GM18873 (cell line): ENCODE measurements at regions not wholly inside any gene's neighbourhood (a gene's known extent, or its start where the extent isn't known, plus 50 kb on each side); places are given as distances from the start of the nearest gene placed in this dataset.

ENCODE experiments used
- ATAC-seq: cut with Tn5 transposase; IDR thresholded peaks from one replicate; pipeline ENCODE4 v1.9.1; 2021; ENCODE audit warnings: mild to moderate bottlenecking, moderate library complexity, moderate number of reproducible peaks; ENCODE audit not compliant: unreplicated experiment, low FRiP score

DNA sequence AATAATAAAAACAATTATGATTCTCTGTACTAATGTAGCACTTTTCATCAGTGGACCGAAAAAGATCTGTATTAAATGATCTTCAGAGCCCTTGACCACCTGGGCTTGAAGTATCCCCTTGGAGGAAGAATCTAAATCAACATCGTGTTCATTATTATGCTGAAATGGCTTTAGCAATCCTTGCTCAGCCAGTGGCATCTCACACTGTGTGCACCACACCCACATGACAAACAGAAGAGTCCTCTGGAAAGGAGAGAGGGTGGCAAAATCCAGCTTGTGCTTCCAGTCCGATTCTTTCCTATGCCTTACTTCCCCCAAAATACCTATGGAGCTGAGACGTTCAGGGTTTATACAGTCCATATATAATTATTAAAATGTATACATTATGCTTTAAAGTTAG is 318.5 kb upstream of the RUNX1 start:
- ATAC-seq, result no peak

DNA sequence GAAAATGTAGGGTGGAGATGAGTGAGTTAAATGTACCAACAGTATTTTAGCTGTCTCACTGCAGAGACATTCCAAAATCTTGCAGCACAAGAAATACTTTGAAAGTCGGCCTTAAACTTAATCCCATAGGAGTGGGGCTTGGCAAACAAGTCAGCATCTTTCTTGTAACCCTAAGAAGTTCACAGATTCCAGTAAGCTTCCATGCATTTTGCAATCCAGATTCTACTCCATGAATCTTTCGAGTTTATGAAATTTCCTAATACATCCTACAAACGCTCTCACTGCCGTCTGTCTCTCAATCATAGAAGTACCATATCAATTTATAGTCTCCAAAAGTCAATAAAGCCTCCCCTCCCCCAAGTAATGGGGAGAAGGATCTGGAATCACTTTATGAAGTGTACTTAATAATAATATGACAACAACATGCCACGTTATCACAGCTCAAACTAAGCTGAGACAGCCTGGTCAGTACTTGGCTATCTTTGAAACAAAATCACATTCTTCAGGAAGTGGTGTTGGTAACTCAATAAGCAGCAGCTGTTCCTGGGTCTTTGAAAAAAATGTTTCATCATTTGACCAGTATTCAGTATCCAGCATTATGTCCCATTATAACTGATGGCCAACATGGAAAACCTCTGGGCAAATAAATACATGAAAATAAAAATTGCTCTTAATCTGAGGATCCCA is 317.4 kb upstream of the RUNX1 start:
- no peak for ATAC-seq

DNA sequence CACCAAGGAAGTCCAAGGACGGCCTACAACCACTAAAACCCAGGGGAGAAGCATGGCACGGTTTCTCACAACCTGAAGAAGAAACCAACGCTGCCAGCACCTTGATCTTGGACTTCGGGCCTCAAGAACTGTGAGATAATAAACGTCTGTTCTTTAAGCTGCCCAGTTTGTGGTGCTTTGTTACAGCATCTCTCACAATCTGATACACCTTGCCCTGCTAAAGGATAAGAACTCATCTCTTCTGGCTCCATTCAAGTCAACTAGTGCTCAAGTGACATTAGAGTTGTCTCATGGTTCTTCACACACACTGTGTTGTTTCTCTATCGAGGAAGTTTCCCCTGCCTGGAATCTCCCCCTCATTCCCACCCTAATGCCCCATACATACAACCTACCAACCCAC is 314.4 kb upstream of the RUNX1 start:
- no peak for ATAC-seq

DNA sequence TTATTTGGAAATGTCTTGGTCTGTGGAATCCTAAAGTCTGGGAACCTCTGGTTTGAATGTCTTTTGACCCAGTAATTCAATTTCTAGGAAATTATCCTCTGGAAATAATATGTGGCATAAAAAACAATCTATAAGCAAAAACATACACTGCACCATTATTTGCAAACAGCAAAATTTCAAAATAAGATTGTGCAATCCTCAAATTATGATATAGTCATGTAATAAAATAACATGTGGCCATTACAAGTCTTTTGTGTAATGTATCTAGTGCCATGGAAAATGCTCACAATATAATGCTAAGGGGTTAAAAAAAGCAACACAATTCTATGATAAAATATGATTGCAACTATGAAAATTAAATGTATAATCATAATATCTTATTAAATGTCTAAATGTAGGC is 312.9 kb upstream of the RUNX1 start:
- ATAC-seq, result no peak

DNA sequence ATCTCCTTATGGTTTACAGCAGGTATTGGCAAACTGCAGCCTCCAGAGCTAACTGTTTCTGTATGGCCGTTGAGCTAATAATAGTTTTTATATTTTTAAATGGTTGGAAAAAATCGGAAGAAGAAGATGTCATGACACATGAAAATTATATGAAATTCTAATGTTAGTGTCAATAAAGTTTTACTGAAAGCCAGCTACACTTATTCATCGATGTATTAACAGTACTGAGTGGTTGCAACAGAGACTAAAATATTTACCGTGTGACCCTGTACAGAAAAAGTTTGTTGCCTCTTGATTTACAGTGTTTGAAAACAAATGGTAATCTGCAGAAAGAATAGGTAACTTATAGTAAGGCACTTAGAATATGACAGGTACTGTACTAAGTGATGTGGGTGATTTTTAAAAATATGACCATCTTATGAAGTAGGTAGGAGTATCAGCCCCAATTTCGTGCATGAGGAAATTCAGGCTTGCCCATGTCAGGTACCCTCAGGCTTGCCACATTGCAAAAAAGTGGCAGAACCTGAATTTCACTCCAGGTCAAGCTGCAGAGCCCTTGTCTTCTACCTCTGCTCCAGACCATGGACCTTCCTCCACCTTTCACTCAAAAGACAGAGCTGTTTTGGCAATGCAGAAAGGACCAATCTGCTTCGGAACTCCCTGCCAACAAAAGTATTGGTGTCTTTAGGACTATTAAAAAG is 311.9 kb upstream of the RUNX1 start:
- no peak for ATAC-seq

- no peak for ATAC-seq
These were observed 310.0 kb upstream of the RUNX1 start for GRCh38 chr21:35359076-35359475.

DNA sequence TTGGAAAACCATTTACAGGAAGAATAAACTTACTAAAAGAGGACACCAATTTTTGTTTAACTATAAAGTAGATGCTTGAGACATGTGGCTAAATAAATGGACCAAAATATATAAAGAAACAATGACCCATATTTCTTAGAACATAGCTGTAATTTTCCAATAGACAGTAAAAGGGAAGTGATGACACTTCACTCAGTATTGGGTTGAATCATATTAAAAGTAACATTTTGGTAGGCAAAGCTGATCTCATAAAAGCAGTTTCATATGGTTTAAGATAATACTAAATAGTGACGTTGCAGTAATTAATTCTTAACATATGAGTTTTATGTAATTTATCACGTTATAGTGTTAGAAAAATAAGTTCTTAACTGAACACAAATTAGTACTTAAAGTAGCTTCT is 308.9 kb upstream of the RUNX1 start:
- no peak for ATAC-seq

GRCh38 chr21:35357041-35357780 is 308.1 kb upstream of the RUNX1 start:
- ATAC-seq, result no peak

GRCh38 chr21:35354078-35354477 is 305.0 kb upstream of the RUNX1 start:
- no peak for ATAC-seq

DNA sequence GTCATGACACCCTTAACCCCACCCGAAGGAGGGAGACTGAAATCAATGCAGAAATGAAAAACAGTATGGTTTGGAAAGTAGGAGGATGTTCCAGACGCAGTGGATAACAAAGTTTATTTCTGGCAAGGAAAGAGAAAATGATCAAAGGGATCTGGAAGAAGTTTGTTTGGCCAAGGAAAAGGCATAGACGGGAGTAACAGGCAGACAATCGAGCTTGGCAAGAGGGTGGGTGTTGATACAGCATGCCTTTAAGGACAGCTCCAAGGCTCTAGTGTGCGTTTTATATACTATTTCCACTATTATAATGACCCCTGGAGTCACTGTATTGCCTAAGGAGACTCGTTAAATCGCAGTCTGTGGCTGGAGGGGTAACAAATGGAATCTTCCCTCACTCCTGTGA is 303.7 kb upstream of the RUNX1 start:
- no peak for ATAC-seq

DNA sequence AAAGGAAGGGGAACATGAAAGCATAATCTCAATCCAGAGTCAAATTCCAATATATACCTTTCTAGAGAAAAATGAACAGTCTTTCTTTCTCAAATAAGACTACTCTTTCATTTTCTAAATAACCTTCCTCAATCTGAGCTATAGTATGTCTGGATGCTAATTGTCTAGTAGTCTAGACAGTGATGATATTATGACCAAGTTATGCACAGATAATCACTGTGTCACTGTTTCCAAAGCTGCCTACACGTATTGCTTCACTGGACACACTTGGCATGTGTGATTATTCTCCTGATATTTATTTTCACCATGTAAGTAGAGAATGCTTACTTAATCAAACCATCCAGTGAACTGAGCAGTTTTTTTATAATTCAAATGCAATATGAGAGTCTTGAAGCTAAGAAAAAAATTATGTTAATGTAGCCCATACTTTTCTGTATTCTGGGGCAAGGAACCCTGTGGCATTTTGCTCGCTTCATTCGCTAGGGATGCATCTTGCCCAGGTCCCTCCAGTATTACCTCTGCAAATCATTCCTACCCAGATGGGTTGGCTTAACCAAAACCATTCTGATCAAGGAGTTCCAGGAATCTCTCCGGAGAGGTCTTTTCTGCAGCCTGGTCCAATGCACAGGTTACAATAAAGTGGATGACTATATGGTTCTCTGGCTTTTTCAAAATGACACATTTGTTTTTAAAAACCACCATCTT is 303.1 kb upstream of the RUNX1 start:
- no peak for ATAC-seq

- no peak for ATAC-seq
These were observed 302.3 kb upstream of the RUNX1 start for GRCh38 chr21:35351434-35351833.

DNA sequence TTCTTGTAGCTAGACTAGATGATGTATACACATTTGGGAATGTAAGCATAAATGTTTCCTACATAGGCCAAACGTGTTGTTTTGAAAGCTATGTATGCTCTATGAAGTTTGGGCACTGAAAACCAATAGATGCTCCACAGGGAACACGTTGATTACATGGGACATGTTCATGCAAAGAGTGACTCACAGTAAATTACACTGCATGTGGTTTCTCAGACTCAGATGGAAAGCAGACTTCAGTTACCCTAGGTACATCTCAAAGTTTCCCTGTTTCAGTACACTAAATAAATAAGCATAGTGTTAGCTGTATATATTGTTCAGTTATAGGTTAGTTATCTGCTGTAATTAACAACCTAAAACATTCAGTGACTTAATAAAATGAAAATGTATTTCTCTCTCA is 301.9 kb upstream of the RUNX1 start:
- no peak for ATAC-seq

DNA sequence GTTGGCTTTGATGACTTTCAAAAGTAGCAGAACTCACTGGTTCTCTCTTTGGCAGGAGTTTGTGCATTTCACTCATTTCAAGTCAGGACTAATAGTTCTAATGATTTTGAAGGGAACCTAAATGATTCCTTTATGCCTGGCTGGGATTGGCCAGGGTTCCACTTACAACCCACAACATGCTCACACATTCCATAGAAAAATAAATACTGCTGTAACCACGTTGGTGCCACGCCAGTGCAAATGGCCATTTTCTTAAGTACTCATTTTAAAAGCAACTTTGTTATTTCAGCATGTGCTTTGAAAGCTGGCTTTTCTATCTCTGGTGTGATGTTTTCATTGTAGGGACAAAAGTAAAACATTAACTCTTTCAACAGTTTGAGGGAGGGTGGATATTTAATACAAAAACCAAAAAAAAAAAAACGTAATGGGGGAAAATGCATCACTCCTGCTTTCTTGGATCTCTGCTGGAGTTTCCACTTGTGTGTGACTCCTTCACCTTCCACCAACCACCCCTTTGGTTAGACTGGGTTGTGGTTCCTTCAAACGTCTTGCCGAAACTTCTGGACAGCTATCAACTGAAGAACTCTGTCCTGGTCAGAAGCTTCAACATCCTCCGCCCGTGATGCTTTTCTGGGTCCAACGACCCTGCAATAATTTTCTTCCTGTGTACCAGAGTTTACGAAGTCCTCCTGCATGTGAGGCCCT is 300.4 kb upstream of the RUNX1 start:
- no peak for ATAC-seq

DNA sequence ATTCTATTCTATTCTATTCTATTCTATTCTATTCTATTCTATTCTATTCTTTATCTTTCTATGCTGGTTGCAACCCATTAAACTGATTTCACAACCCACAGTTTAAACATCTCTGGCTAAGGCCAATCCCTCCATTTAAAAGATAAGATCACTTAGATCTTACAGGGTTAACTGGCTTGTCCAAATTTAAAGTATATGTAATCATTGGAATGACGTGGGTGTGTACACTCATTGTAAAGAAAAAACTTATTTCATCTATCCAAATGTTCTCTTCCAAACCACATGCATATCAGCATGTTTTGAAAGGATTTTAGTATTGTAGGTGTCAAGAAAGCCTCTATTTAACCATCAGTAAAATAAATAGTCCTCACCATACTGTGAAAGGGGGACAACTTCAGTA is 299.6 kb upstream of the RUNX1 start:
- no peak for ATAC-seq

GRCh38 chr21:35346697-35347096 is 297.6 kb upstream of the RUNX1 start:
- ATAC-seq, result no peak

- no peak for ATAC-seq
These were observed 296.9 kb upstream of the RUNX1 start for GRCh38 chr21:35345954-35346353.

DNA sequence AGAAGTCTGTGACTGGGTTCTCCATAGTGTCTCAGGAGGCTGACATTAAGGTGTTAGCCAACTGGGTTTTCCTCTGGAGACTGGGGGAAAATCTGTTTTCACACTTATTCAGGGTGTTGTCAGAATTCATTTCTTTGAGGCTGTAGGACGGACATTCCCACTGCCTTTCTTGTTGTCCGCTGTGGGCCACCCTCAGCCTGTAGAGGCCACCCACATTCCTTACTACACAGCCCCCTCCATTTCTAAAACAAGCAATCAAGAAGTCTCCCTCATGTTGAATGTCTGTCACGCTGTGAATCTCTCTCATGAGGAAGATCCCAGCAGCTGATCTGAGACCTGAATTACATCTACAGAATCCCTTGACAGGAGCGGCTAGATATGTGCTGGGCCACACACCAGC is 295.5 kb upstream of the RUNX1 start:
- no peak for ATAC-seq

GRCh38 chr21:35343046-35343819 is 294.1 kb upstream of the RUNX1 start:
- no peak for ATAC-seq

DNA sequence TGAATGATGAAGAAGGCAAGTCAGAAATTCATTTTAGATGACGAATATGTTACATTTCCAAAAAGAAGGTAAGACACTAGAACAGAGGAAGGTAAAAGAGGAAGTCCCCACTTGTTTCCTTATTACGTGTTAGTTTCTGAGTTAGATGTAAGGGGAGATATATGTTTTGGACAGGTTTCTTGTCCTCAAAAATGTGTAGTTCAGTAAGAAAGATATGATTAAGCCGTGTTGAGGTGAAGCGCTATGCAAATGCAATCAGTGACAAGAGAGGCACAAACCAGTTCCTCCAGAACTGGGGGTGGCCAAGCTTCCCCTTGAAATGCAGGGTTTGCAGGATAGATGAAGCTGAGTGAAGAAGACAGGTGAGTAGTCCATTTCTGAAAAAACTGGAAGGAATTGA is 293.3 kb upstream of the RUNX1 start:
- ATAC-seq, result no peak
